MG63 (cell line): ENCODE measurements at regions not wholly inside any gene's neighbourhood (a gene's known extent, or its start where the extent isn't known, plus 50 kb on each side); places are given as distances from the start of the nearest gene placed in this dataset.

ENCODE experiments used
- DNase-seq: peaks from one replicate; pipeline ENCODE4 v3.0.0-alpha.2; 2020
- H3K27me3 ChIP-seq: fragments of 250-450 bp; sonication (Bioruptor Pico); 2 replicates; pipeline ENCODE4 v1.5.1; 2020; ENCODE audit warnings: mild to moderate bottlenecking, moderate library complexity
- H3K36me3 ChIP-seq: fragments of 250-450 bp; sonication (Bioruptor Pico); 2 replicates; pipeline ENCODE4 v1.5.1; 2020; ENCODE audit warnings: mild to moderate bottlenecking, moderate library complexity
- H3K4me3 ChIP-seq: fragments of 250-450 bp; sonication (Bioruptor Pico); 2 replicates; pipeline ENCODE4 v1.5.1; 2020; ENCODE audit warnings: mild to moderate bottlenecking, moderate library complexity
- H3K9me3 ChIP-seq: fragments of 250-450 bp; sonication (Bioruptor Pico); 2 replicates; pipeline ENCODE4 v1.5.1; 2020; ENCODE audit warnings: mild to moderate bottlenecking, moderate library complexity

- Histone ChIP-seq H3K9me3 (no peaks in the 10 kb centered on the region), H3K4me3 (no peak overlapping the region), H3K27me3 (no peaks in the 10 kb centered on the region), H3K36me3 (no peaks in the 10 kb centered on the region)
- no peak for DNase-seq
These were observed 56.4 kb upstream of the USP44 start for GRCh38 chr12:95607642-95608041.

GRCh38 chr12:95605875-95606274, 54.6 kb upstream of the USP44 start:
- no peak overlapping the region for H3K4me3 ChIP-seq
- DNase-seq, result peak; percentile 79
- H3K9me3 ChIP-seq, result no peaks in the 10 kb centered on the region
- H3K27me3 ChIP-seq, result no peaks in the 10 kb centered on the region
- H3K36me3 ChIP-seq, result no peaks in the 10 kb centered on the region

- no peaks in the 10 kb centered on the region for H3K9me3 ChIP-seq
- no peaks in the 10 kb centered on the region for H3K27me3 ChIP-seq
- DNase-seq, result peak; percentile 46
- no peaks in the 10 kb centered on the region for H3K36me3 ChIP-seq
- H3K4me3 ChIP-seq, result no peak overlapping the region
These were observed 53.8 kb upstream of the USP44 start for GRCh38 chr12:95605087-95605486.

- no peak for DNase-seq
These were observed 52.3 kb upstream of the USP44 start for GRCh38 chr12:95603351-95604145.

GRCh38 chr12:95601091-95601961, 50.0 kb upstream of the USP44 start:
- Histone ChIP-seq H3K9me3 (no peaks in the 10 kb centered on the region), H3K4me3 (no peak overlapping the region), H3K36me3 (no peaks in the 10 kb centered on the region), H3K27me3 (no peaks in the 10 kb centered on the region)
- no peak for DNase-seq

More at GRCh38 chr12:95603351-95604145, 52.3 kb upstream of the USP44 start:
- H3K36me3 ChIP-seq, result no peaks in the 10 kb centered on the region
- no peak overlapping the region for H3K4me3 ChIP-seq
- H3K27me3 ChIP-seq, result no peaks in the 10 kb centered on the region
- no peaks in the 10 kb centered on the region for H3K9me3 ChIP-seq
